ENCODE measurements at regions not wholly inside any gene's neighbourhood (a gene's known extent, or its start where the extent isn't known, plus 50 kb on each side); places are given as distances from the start of the nearest gene placed in this dataset.

DNA sequence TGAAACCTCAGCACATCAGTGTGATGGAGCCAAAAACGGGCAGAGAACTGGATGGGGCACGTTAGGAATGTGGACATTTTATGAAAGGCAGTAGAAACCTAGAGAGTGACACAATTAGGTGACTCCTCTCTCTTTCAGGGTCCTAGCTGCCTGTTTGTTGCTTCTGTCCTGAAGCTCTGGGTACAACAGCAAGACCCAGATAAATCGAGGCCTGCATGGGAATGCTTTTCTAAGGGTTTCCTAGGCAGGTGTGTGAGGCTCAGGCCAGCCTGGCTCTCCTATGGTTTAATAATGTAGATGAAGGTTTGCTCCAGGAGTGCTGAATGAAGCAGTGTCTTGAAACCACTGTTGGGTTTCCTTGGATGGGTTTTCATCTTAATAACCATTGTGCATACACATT is 517.1 kb upstream of the RAB6C start:
- peaks cover 2% of the 10 kb centered on the region for H3K9me3 Mint-ChIP-seq
- no peak overlapping the region for H3K4me3 Mint-ChIP-seq
- H3K27me3 Mint-ChIP-seq = no peaks in the 10 kb centered on the region
- ChIA-PET POLR2A (no interaction called here), CTCF (no interaction called here)
- H3K36me3 Mint-ChIP-seq (ENCODE audit: low read depth) = no peaks in the 10 kb centered on the region
- H3K4me1 Mint-ChIP-seq = no peaks in the 10 kb centered on the region
- no peak overlapping the region for H3K27ac Mint-ChIP-seq
- DNase-seq = no peak

GRCh38 chr2:129462967-129463366 is 516.5 kb upstream of the RAB6C start:
- DNase-seq = no peak
- no peak overlapping the region for H3K27ac Mint-ChIP-seq
- no peak overlapping the region for H3K4me3 Mint-ChIP-seq
- POLR2A ChIA-PET = no interaction called here
- H3K9me3 Mint-ChIP-seq = peaks cover 2% of the 10 kb centered on the region
- H3K4me1 Mint-ChIP-seq = no peaks in the 10 kb centered on the region
- no peaks in the 10 kb centered on the region for H3K36me3 Mint-ChIP-seq (ENCODE audit: low read depth)
- CTCF ChIA-PET = interaction anchor here (0.6 kb wide), 2 partner anchors 28 to 49 kb away, joined by 3 to 4 read pairs; no protein-coding TSS in a partner anchor
- no peaks in the 10 kb centered on the region for H3K27me3 Mint-ChIP-seq

- no peaks in the 10 kb centered on the region for H3K4me1 Mint-ChIP-seq
- no peaks in the 10 kb centered on the region for H3K27me3 Mint-ChIP-seq
- H3K36me3 Mint-ChIP-seq (ENCODE audit: low read depth) = no peaks in the 10 kb centered on the region
- no peak overlapping the region for H3K4me3 Mint-ChIP-seq
- no peak for DNase-seq
- peaks cover 2% of the 10 kb centered on the region for H3K9me3 Mint-ChIP-seq
- CTCF ChIA-PET = no interaction called here
- POLR2A ChIA-PET = no interaction called here
- H3K27ac Mint-ChIP-seq = no peak overlapping the region
Observed at GRCh38 chr2:129464036-129464435, 515.4 kb upstream of the RAB6C start.

- no peaks in the 10 kb centered on the region for H3K4me1 Mint-ChIP-seq
- no peak overlapping the region for H3K27ac Mint-ChIP-seq
- peaks cover 2% of the 10 kb centered on the region for H3K9me3 Mint-ChIP-seq
- H3K27me3 Mint-ChIP-seq = no peaks in the 10 kb centered on the region
- ChIA-PET POLR2A (no interaction called here), CTCF (no interaction called here)
- no peaks in the 10 kb centered on the region for H3K36me3 Mint-ChIP-seq (ENCODE audit: low read depth)
- no peak overlapping the region for H3K4me3 Mint-ChIP-seq
- DNase-seq = no peak
Observed at GRCh38 chr2:129464631-129465030, 514.8 kb upstream of the RAB6C start.

DNA sequence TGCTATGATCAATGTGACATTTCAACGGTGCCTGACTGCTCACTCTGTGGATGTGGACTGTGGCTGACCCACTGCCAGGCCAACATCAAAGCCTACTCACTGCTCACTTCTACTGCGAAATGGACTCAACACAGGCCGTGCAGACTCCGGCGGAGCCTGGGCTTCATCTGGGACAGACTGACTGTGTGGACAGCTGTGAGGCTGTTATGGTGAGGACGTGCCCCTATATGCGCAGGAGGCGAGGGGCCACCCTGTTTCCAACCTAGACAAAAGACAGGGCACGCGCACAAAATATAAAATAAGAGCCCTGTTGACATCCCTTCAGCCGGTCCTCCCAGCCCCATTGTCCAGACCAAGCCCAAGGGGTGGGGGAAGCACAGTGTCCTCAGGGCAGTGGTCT is 514.4 kb upstream of the RAB6C start:
- no peak overlapping the region for H3K4me3 Mint-ChIP-seq
- H3K36me3 Mint-ChIP-seq (ENCODE audit: low read depth) = no peaks in the 10 kb centered on the region
- ChIA-PET CTCF (no interaction called here), POLR2A (no interaction called here)
- H3K27ac Mint-ChIP-seq = no peak overlapping the region
- DNase-seq = no peak
- H3K9me3 Mint-ChIP-seq = peaks cover 2% of the 10 kb centered on the region
- no peaks in the 10 kb centered on the region for H3K4me1 Mint-ChIP-seq
- no peaks in the 10 kb centered on the region for H3K27me3 Mint-ChIP-seq

DNA sequence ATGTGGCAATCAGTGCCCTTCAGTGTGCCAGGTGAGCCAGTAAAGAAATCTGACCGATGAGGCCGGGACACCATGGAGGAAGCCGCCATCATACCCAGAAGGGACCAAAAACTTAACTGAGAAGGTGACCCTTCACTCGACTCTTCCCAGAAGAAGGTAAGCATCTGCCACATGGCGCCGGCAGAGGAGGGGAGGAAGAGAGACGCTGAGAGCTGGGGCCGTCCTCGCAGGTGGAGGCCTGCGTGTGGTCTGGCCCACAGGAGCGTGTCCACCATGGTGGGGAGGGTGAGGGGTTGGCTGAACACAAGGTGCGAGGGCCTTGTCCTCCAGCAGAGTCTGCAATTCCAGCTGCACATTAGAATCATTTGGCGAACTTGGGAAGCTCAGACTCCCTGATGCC is 513.1 kb upstream of the RAB6C start:
- CTCF ChIA-PET = interaction anchor here (1.2 kb wide), 1 partner anchor 47 kb away, joined by 3 read pairs; no protein-coding TSS in a partner anchor
- H3K27me3 Mint-ChIP-seq = no peaks in the 10 kb centered on the region
- no peaks in the 10 kb centered on the region for H3K4me1 Mint-ChIP-seq
- H3K27ac Mint-ChIP-seq = no peak overlapping the region
- POLR2A ChIA-PET = no interaction called here
- H3K4me3 Mint-ChIP-seq = no peak overlapping the region
- H3K9me3 Mint-ChIP-seq = peaks cover 2% of the 10 kb centered on the region
- H3K36me3 Mint-ChIP-seq (ENCODE audit: low read depth) = no peaks in the 10 kb centered on the region
- no peak for DNase-seq

DNA sequence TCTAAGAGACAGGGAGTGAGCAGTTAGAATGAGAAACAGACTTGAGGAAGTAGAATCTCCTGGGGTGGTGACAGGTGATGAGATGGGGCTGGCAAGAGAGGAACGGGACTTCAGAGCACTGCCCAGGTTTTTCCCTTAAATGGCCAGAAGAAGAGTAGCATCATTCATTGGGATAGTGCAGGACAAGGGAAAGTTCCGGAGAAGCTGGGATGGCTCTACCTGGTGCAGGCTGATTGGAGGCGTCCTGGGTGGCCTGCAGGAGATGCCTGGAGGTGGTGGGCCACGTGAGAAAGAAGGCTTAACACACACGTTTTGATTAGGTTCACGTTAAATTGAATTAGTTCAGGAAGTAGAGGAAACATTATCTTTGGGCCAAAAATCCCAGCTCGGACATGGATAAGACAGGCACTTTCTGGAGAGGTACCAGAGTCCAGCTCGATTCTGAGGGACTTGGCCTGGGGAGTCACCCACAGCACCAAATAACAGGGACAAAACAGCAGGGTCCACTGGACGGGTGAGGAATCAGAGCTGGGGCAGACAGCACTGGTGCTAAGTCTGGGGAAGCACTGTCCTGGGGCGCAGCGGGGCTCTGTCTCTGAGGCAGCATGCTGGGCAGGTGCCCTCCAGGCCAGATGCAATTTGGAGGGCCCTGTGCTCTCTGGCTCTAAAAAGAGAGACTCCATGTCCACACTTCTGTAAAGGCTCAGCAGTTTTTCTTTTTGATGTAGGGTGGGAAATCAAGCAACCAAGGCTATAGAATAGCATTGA is 512.3 kb upstream of the RAB6C start:
- H3K27ac Mint-ChIP-seq = no peak overlapping the region
- no peak for DNase-seq
- CTCF ChIA-PET = interaction anchor here (1.2 kb wide), 1 partner anchor 48 kb away, joined by 3 read pairs; no protein-coding TSS in a partner anchor
- no peaks in the 10 kb centered on the region for H3K36me3 Mint-ChIP-seq (ENCODE audit: low read depth)
- POLR2A ChIA-PET = no interaction called here
- H3K9me3 Mint-ChIP-seq = no peaks in the 10 kb centered on the region
- H3K4me1 Mint-ChIP-seq = no peaks in the 10 kb centered on the region
- H3K27me3 Mint-ChIP-seq = no peaks in the 10 kb centered on the region
- H3K4me3 Mint-ChIP-seq = no peak overlapping the region

GRCh38 chr2:129467941-129468340 is 511.5 kb upstream of the RAB6C start:
- no peak for DNase-seq
- no peaks in the 10 kb centered on the region for H3K9me3 Mint-ChIP-seq
- no peaks in the 10 kb centered on the region for H3K4me1 Mint-ChIP-seq
- ChIA-PET CTCF (no interaction called here), POLR2A (no interaction called here)
- no peaks in the 10 kb centered on the region for H3K27me3 Mint-ChIP-seq
- H3K27ac Mint-ChIP-seq = no peak overlapping the region
- H3K4me3 Mint-ChIP-seq = no peak overlapping the region
- H3K36me3 Mint-ChIP-seq (ENCODE audit: low read depth) = no peaks in the 10 kb centered on the region

- DNase-seq = no peak
- Mint-ChIP-seq H3K36me3 (ENCODE audit: low read depth) (no peaks in the 10 kb centered on the region), H3K27ac (no peak overlapping the region), H3K27me3 (no peaks in the 10 kb centered on the region), H3K4me1 (no peaks in the 10 kb centered on the region), H3K4me3 (no peak overlapping the region), H3K9me3 (no peaks in the 10 kb centered on the region)
- POLR2A ChIA-PET = no interaction called here
- CTCF ChIA-PET = no interaction called here
Observed at GRCh38 chr2:129468879-129469278, 510.6 kb upstream of the RAB6C start.

- no peaks in the 10 kb centered on the region for H3K27me3 Mint-ChIP-seq
- no peak overlapping the region for H3K4me3 Mint-ChIP-seq
- no peaks in the 10 kb centered on the region for H3K36me3 Mint-ChIP-seq (ENCODE audit: low read depth)
- ChIA-PET CTCF (no interaction called here), POLR2A (no interaction called here)
- DNase-seq = no peak
- H3K27ac Mint-ChIP-seq = no peak overlapping the region
- no peaks in the 10 kb centered on the region for H3K9me3 Mint-ChIP-seq
- no peaks in the 10 kb centered on the region for H3K4me1 Mint-ChIP-seq
Observed at GRCh38 chr2:129469389-129469788, 510.1 kb upstream of the RAB6C start.

- H3K4me3 Mint-ChIP-seq = no peak overlapping the region
- no peaks in the 10 kb centered on the region for H3K9me3 Mint-ChIP-seq
- DNase-seq = no peak
- no peaks in the 10 kb centered on the region for H3K36me3 Mint-ChIP-seq (ENCODE audit: low read depth)
- ChIA-PET CTCF (no interaction called here), POLR2A (no interaction called here)
- no peak overlapping the region for H3K27ac Mint-ChIP-seq
- no peaks in the 10 kb centered on the region for H3K4me1 Mint-ChIP-seq
- no peaks in the 10 kb centered on the region for H3K27me3 Mint-ChIP-seq
Observed at GRCh38 chr2:129469871-129470270, 509.6 kb upstream of the RAB6C start.

- no peak for DNase-seq
- ChIA-PET CTCF (no interaction called here), POLR2A (no interaction called here)
- H3K27me3 Mint-ChIP-seq = no peaks in the 10 kb centered on the region
- H3K9me3 Mint-ChIP-seq = no peaks in the 10 kb centered on the region
- H3K4me1 Mint-ChIP-seq = no peaks in the 10 kb centered on the region
- H3K27ac Mint-ChIP-seq = no peak overlapping the region
- no peaks in the 10 kb centered on the region for H3K36me3 Mint-ChIP-seq (ENCODE audit: low read depth)
- H3K4me3 Mint-ChIP-seq = no peak overlapping the region
Observed at GRCh38 chr2:129478902-129479517, 500.5 kb upstream of the RAB6C start.

DNA sequence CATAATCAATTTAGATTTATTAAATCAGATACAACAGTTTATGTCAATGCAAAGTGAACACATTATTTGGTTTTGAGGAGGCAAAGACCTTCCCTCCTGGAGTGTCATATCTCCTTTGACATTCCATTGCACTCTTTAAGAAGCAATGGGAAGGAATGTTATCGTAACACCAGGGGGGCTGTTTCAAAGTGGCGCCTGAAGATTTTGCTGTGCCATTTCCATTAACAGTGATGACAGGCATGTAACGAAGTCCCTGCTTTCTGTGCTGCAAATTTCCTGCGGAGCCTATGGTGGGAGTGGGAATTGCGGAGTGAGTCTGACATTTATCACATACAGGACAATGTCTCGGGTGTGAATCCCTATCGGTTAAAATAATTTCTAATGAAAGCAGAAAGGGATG is 499.6 kb upstream of the RAB6C start:
- no peak overlapping the region for H3K4me3 Mint-ChIP-seq
- H3K27me3 Mint-ChIP-seq = no peaks in the 10 kb centered on the region
- DNase-seq = no peak
- ChIA-PET CTCF (no interaction called here), POLR2A (no interaction called here)
- H3K9me3 Mint-ChIP-seq = no peaks in the 10 kb centered on the region
- H3K36me3 Mint-ChIP-seq (ENCODE audit: low read depth) = no peaks in the 10 kb centered on the region
- no peak overlapping the region for H3K27ac Mint-ChIP-seq
- H3K4me1 Mint-ChIP-seq = no peaks in the 10 kb centered on the region

DNA sequence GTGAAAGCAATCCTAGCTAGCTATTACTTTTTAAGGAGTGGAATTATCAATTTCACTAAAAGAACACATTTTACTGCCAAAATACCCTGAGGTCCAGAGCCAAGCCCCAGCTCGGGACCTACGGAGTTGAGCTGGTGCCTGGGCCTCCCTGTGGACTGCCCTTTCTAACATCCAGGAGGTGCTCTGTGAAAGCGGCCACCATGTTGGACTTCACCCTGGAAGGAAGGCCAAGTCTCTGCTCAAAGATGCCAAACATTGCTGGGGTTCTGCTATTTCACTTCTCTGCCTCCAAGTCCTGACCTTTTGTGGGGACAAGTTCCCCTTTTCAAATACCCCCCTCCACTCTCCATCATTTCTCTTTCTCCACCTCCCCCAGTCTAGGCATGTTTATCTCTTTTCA is 498.7 kb upstream of the RAB6C start:
- no peak for DNase-seq
- no peaks in the 10 kb centered on the region for H3K9me3 Mint-ChIP-seq
- H3K36me3 Mint-ChIP-seq (ENCODE audit: low read depth) = no peaks in the 10 kb centered on the region
- H3K4me3 Mint-ChIP-seq = no peak overlapping the region
- H3K4me1 Mint-ChIP-seq = no peaks in the 10 kb centered on the region
- no peaks in the 10 kb centered on the region for H3K27me3 Mint-ChIP-seq
- no peak overlapping the region for H3K27ac Mint-ChIP-seq
- ChIA-PET POLR2A (no interaction called here), CTCF (no interaction called here)
